ENCODE measurements at regions not wholly inside any gene's neighbourhood (a gene's known extent, or its start where the extent isn't known, plus 50 kb on each side); places are given as distances from the start of the nearest gene placed in this dataset.
"Not testable (repeated sequence)": the region's sequence is repeated elsewhere in the genome, so short reads cannot be mapped to it uniquely, and the experiment has no call there.

GRCh38 chr1:149636286-149637122 is 52.9 kb downstream of the PPIAL4C start:
- TF ChIP-seq, protein P1, sequence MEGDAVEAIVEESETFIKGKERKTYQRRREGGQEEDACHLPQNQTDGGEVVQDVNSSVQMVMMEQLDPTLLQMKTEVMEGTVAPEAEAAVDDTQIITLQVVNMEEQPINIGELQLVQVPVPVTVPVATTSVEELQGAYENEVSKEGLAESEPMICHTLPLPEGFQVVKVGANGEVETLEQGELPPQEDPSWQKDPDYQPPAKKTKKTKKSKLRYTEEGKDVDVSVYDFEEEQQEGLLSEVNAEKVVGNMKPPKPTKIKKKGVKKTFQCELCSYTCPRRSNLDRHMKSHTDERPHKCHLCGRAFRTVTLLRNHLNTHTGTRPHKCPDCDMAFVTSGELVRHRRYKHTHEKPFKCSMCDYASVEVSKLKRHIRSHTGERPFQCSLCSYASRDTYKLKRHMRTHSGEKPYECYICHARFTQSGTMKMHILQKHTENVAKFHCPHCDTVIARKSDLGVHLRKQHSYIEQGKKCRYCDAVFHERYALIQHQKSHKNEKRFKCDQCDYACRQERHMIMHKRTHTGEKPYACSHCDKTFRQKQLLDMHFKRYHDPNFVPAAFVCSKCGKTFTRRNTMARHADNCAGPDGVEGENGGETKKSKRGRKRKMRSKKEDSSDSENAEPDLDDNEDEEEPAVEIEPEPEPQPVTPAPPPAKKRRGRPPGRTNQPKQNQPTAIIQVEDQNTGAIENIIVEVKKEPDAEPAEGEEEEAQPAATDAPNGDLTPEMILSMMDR (IDR thresholded peaks at IDR 0.05 in 4 of 5, conservative IDR thresholded peaks at IDR 0.05 in 1 of 5), result not testable (repeated sequence)
- peak in 1 of 2 donors; percentile 9 for TF ChIP-seq POLR2A (IDR thresholded peaks at IDR 0.05)
